ENCODE measurements at regions not wholly inside any gene's neighbourhood (a gene's known extent, or its start where the extent isn't known, plus 50 kb on each side); places are given as distances from the start of the nearest gene placed in this dataset.

DNA sequence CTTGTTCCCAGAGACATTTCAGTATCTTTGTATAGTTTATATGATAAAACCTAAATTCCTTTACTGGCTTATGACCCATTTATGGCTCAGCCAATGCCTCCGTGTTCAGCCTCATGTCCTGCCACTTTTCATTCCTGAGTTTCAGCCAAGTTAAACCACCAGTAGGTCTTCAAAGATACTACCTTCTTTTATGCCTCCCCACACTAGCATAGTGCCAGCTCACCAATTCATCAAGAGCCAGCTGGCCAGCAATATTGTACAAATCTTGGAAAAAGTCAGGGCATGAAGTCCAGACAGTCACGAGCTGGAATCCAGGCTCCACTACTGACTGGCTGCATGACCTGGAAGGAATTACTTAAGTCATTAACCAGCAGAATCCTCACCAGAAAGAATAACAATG is 446.0 kb downstream of the GPATCH2 start:
- H3K79me2 ChIP-seq (ENCODE audit: control insufficient read depth, insufficient read depth, low read length, unreplicated experiment): no peaks in the 10 kb centered on the region
- H3K27ac ChIP-seq (ENCODE audit: low read depth, low read length): no peak overlapping the region
- no peak overlapping the region for H3K4me3 ChIP-seq (ENCODE audit: low read depth, low read length)
- H2AFZ ChIP-seq (ENCODE audit: low read length, unreplicated experiment): no peak overlapping the region
- peaks cover 3% of the 10 kb centered on the region for H3K4me1 ChIP-seq (ENCODE audit: control insufficient read depth, insufficient read depth, low read length, unreplicated experiment)
- no peaks in the 10 kb centered on the region for H3K36me3 ChIP-seq (ENCODE audit: insufficient read depth, low read length)
- H3K27me3 ChIP-seq (ENCODE audit: insufficient read depth, low read length): no peaks in the 10 kb centered on the region

DNA sequence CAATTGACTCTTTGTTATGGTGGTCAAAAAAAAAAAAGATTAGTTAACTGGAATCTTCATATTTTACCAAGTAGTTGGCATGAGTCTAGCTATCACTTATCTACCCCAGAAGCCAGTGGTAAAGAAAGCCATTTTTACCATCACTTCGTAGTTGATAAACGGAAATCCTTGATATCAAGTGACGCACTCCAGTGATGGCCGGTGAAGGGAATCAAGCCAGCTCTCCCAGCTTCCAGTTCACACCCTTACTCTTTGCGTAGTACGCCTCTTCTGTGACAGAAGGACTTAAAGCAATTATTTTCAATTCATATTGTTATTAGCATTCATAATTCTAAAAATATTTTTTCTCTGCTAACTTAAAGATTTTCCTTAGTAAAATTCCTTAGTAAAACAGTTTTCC is 447.9 kb downstream of the GPATCH2 start:
- Histone ChIP-seq H3K27me3 (ENCODE audit: insufficient read depth, low read length) (no peaks in the 10 kb centered on the region), H2AFZ (ENCODE audit: low read length, unreplicated experiment) (no peak overlapping the region), H3K4me3 (ENCODE audit: low read depth, low read length) (no peak overlapping the region), H3K4me1 (ENCODE audit: control insufficient read depth, insufficient read depth, low read length, unreplicated experiment) (no peaks in the 10 kb centered on the region), H3K36me3 (ENCODE audit: insufficient read depth, low read length) (no peaks in the 10 kb centered on the region), H3K79me2 (ENCODE audit: control insufficient read depth, insufficient read depth, low read length, unreplicated experiment) (no peaks in the 10 kb centered on the region), H3K27ac (ENCODE audit: low read depth, low read length) (no peak overlapping the region)

DNA sequence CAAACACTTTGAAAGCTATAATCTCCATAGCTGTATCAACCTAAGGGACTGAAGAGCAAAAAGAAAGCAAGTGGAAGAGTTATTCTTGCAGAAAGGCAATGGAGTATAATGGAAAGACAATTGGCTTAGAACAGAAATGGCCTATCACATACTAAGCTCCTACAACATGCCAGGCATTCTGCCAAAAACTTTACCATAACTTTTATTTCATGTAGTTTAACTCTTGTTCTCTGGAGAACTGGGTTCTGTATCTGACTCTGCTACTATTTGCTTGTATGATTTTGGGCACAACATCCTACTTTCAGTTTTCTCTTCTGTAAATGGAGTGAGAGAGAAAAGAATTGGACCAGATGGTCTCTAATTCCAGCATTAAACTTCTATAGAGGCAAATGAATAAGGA is 449.1 kb downstream of the GPATCH2 start:
- Histone ChIP-seq H2AFZ (ENCODE audit: low read length, unreplicated experiment) (no peak overlapping the region), H3K4me3 (ENCODE audit: low read depth, low read length) (no peak overlapping the region), H3K79me2 (ENCODE audit: control insufficient read depth, insufficient read depth, low read length, unreplicated experiment) (no peaks in the 10 kb centered on the region), H3K4me1 (ENCODE audit: control insufficient read depth, insufficient read depth, low read length, unreplicated experiment) (no peaks in the 10 kb centered on the region), H3K27ac (ENCODE audit: low read depth, low read length) (no peak overlapping the region), H3K36me3 (ENCODE audit: insufficient read depth, low read length) (no peaks in the 10 kb centered on the region), H3K27me3 (ENCODE audit: insufficient read depth, low read length) (no peaks in the 10 kb centered on the region)

DNA sequence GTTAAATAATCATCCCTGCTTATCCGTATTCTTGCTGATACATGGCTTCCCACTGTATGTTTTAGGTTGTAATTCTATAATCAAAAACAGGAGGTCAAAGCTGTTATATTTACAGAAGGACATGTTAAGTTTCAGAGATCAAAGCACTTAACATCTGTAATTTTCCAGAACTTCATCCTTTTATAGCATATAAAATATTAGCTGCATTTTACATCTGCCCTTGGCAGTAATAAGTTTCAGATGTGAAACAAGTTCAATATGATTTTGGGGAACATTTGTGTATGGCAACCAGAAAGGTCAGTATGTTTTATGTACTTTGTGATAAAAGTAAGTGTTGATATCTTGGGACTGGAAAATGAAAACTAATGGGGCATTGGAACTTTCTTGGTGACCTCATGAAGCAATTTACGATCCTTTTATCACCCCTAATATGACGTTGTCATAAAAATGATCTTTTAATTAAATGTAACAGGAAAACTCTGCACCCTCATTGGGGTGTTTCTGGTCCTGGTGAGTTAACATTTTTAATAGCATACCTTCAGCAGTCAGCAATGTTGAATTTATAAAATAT is 449.6 kb downstream of the GPATCH2 start:
- H3K4me3 ChIP-seq (ENCODE audit: low read depth, low read length): no peak overlapping the region

DNA sequence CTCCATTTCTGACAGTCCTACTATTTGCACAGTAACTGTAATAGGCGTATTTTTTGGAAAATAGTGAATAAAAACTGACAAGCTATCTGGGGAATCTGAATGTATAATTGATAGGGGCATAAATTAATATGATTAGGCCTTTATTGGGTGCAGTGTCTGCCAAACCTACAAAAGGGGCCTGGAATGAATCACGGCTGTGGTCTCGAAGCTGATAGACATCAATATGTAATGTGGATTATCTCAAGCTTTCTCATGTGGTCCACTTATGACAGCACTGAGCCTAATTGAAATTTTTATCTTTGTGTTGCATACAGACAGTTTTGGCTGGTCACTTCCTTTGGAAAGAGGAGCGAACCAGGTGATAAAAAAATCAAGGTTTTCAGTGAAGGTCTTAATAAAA is 450.4 kb downstream of the GPATCH2 start:
- Histone ChIP-seq H3K27me3 (ENCODE audit: insufficient read depth, low read length) (no peaks in the 10 kb centered on the region), H3K27ac (ENCODE audit: low read depth, low read length) (no peak overlapping the region), H3K79me2 (ENCODE audit: control insufficient read depth, insufficient read depth, low read length, unreplicated experiment) (no peaks in the 10 kb centered on the region), H3K4me1 (ENCODE audit: control insufficient read depth, insufficient read depth, low read length, unreplicated experiment) (no peaks in the 10 kb centered on the region), H2AFZ (ENCODE audit: low read length, unreplicated experiment) (no peak overlapping the region), H3K36me3 (ENCODE audit: insufficient read depth, low read length) (no peaks in the 10 kb centered on the region), H3K4me3 (ENCODE audit: low read depth, low read length) (no peak overlapping the region)

More for the DNA sequence above, 449.6 kb downstream of the GPATCH2 start:
- H3K79me2 ChIP-seq (ENCODE audit: control insufficient read depth, insufficient read depth, low read length, unreplicated experiment): no peaks in the 10 kb centered on the region
- no peak overlapping the region for H3K27ac ChIP-seq (ENCODE audit: low read depth, low read length)
- H2AFZ ChIP-seq (ENCODE audit: low read length, unreplicated experiment): no peak overlapping the region
- no peaks in the 10 kb centered on the region for H3K4me1 ChIP-seq (ENCODE audit: control insufficient read depth, insufficient read depth, low read length, unreplicated experiment)
- H3K27me3 ChIP-seq (ENCODE audit: insufficient read depth, low read length): no peaks in the 10 kb centered on the region
- no peaks in the 10 kb centered on the region for H3K36me3 ChIP-seq (ENCODE audit: insufficient read depth, low read length)

DNA sequence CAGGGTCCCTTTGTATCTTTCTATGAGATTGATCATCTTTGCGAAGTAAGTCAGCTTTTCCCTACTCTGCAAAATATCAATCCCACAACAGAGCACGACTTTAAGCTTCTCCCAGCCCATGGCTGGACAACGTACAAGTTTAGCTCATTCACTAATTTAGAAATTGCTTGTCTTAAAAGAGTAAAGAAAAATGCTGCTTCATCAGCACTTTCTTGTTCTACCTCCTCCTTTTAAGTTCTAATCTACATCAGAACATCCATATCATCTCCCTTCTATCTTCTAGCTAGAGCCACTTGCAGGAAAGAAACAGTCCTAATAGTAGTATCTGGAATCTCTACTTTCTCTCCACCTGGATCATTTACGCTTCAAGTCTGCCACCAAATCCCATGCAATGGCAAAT is 441.2 kb upstream of the ESRRG start:
- no peak overlapping the region for H2AFZ ChIP-seq (ENCODE audit: low read length, unreplicated experiment)
- no peaks in the 10 kb centered on the region for H3K36me3 ChIP-seq (ENCODE audit: insufficient read depth, low read length)
- no peak overlapping the region for H3K4me3 ChIP-seq (ENCODE audit: low read depth, low read length)
- no peaks in the 10 kb centered on the region for H3K27me3 ChIP-seq (ENCODE audit: insufficient read depth, low read length)
- no peaks in the 10 kb centered on the region for H3K79me2 ChIP-seq (ENCODE audit: control insufficient read depth, insufficient read depth, low read length, unreplicated experiment)
- H3K4me1 ChIP-seq (ENCODE audit: control insufficient read depth, insufficient read depth, low read length, unreplicated experiment): no peaks in the 10 kb centered on the region
- no peak overlapping the region for H3K27ac ChIP-seq (ENCODE audit: low read depth, low read length)

DNA sequence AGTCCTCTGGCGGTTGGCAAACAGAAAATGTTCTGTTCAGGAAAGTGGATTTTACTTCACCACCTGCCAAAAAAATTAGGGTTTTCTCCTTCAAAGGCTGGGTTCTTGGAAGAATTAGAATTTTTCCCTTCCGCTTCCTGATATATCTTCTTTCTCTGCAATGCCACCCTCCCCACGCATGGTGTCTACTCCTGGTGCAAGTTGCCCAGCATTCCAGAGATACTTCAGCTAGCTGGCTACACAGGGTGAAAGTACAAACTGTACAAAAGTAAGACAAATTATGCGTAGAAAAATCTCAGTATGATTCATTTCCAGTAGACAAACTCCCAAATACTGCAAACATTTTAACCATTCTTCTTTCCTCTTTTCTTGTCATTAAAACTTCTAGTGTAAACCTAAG is 430.1 kb upstream of the ESRRG start:
- Histone ChIP-seq H3K27ac (ENCODE audit: low read depth, low read length) (no peak overlapping the region), H3K79me2 (ENCODE audit: control insufficient read depth, insufficient read depth, low read length, unreplicated experiment) (no peaks in the 10 kb centered on the region), H3K36me3 (ENCODE audit: insufficient read depth, low read length) (no peaks in the 10 kb centered on the region), H3K27me3 (ENCODE audit: insufficient read depth, low read length) (no peaks in the 10 kb centered on the region), H3K4me1 (ENCODE audit: control insufficient read depth, insufficient read depth, low read length, unreplicated experiment) (no peaks in the 10 kb centered on the region), H3K4me3 (ENCODE audit: low read depth, low read length) (no peak overlapping the region), H2AFZ (ENCODE audit: low read length, unreplicated experiment) (no peak overlapping the region)

DNA sequence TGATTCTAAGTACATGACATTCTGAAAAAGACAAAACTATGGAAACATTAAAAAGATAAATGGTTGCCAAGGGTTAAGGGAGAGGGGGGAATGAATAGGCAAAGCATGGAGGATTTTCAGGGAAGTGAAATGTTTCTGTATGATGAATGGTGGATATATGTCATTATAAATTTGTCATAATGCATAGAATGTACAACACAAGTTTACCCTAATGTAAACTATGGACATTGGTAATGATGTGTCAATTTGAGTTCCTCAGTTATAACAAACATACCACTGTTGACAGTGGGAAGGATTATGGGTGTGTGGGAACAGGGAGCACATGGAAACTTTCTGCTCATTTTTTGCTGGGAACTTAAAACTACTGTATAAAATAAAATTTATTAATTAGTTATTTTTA is 427.1 kb upstream of the ESRRG start:
- no peak overlapping the region for H3K4me3 ChIP-seq (ENCODE audit: low read depth, low read length)
- no peaks in the 10 kb centered on the region for H3K79me2 ChIP-seq (ENCODE audit: control insufficient read depth, insufficient read depth, low read length, unreplicated experiment)
- H3K27ac ChIP-seq (ENCODE audit: low read depth, low read length): no peak overlapping the region
- H3K4me1 ChIP-seq (ENCODE audit: control insufficient read depth, insufficient read depth, low read length, unreplicated experiment): no peaks in the 10 kb centered on the region
- no peaks in the 10 kb centered on the region for H3K27me3 ChIP-seq (ENCODE audit: insufficient read depth, low read length)
- no peak overlapping the region for H2AFZ ChIP-seq (ENCODE audit: low read length, unreplicated experiment)
- no peaks in the 10 kb centered on the region for H3K36me3 ChIP-seq (ENCODE audit: insufficient read depth, low read length)

DNA sequence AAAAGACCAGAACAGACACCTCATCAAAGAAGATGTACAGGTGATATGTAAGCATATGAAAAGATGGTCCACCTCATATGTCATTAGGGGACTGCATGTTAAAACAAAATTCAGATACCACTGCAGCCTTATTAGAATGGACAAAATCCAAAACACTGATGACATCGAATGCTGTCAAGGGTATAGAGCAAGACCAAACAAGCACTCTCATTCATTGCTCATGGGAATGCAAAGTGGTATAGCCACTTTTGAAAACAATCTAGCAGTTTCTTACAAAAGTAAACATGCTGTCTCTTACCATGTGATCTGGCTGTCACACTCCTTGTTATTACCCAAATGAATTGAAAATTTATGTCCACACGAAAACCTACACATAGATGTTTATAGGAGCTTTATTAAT is 426.6 kb upstream of the ESRRG start:
- Histone ChIP-seq H3K4me3 (ENCODE audit: low read depth, low read length) (no peak overlapping the region), H3K4me1 (ENCODE audit: control insufficient read depth, insufficient read depth, low read length, unreplicated experiment) (no peaks in the 10 kb centered on the region)

DNA sequence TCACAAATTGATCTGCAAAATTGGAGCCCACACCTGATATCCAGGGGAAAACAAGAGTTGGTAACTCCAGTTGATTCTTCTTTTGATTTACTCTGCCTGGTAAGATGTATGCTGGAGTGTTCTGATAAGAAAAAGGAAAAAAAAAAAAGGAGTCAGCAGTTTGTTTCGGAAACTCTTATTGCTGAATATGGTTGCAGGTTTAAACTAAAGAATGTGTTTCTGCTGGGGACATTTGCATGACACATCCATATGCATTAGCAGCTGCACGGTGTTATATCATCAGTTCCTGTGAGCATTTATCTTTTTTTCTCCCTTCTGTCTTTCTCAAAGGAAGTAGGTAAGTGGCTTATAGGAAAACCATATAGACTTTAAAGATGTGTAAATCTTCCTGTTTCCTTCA is 418.5 kb upstream of the ESRRG start:
- no peaks in the 10 kb centered on the region for H3K36me3 ChIP-seq (ENCODE audit: insufficient read depth, low read length)
- no peak overlapping the region for H3K27ac ChIP-seq (ENCODE audit: low read depth, low read length)
- H3K27me3 ChIP-seq (ENCODE audit: insufficient read depth, low read length): peaks cover 46% of the 10 kb centered on the region
- no peaks in the 10 kb centered on the region for H3K79me2 ChIP-seq (ENCODE audit: control insufficient read depth, insufficient read depth, low read length, unreplicated experiment)
- H3K4me1 ChIP-seq (ENCODE audit: control insufficient read depth, insufficient read depth, low read length, unreplicated experiment): no peaks in the 10 kb centered on the region
- no peak overlapping the region for H2AFZ ChIP-seq (ENCODE audit: low read length, unreplicated experiment)
- H3K4me3 ChIP-seq (ENCODE audit: low read depth, low read length): no peak overlapping the region

More for the DNA sequence above, 426.6 kb upstream of the ESRRG start:
- H2AFZ ChIP-seq (ENCODE audit: low read length, unreplicated experiment): no peak overlapping the region
- no peaks in the 10 kb centered on the region for H3K79me2 ChIP-seq (ENCODE audit: control insufficient read depth, insufficient read depth, low read length, unreplicated experiment)
- H3K27me3 ChIP-seq (ENCODE audit: insufficient read depth, low read length): no peaks in the 10 kb centered on the region
- no peak overlapping the region for H3K27ac ChIP-seq (ENCODE audit: low read depth, low read length)
- H3K36me3 ChIP-seq (ENCODE audit: insufficient read depth, low read length): no peaks in the 10 kb centered on the region

DNA sequence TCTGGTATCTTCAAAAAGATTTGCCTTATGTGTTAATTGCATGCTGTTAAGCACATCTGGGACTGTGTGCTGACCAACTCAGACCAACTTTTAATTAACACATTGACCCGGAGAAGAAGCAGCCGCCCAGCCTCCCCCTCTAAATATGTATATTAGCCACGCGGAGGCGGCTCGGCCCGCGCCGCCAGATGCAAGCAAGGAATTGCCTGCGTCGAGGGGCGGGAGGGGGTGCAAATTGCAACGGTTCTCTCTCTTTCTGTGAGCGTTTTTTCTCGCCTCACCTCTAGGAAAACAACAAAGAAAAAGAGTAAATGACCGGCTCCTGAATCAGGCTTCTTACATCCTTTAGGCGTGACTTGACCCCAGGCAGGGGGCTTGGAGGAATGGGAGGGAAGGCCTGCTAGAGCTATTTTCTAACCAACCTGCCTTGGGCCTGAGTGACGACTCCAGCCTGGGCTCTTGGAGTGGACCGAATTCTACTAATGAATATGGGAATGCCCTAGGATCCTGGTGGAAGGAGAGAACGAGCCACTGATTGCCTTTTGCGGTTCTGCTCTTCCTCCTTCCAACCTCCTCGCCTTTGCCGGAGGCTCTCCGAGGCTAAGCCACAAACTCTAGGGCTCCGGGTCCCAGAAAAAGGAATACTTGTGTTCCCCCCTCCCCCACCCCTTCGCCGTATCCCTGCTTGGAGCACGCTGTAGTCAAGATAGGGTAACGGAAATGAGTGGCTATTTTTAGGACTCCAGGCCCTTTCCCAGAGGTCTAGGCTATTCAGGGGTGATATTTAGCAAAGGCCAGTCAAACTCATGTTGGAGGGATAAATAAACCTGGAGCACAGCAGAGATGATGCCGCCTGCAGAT is 417.0 kb upstream of the ESRRG start:
- no peak overlapping the region for H3K27ac ChIP-seq (ENCODE audit: low read depth, low read length)
- H3K4me1 ChIP-seq (ENCODE audit: control insufficient read depth, insufficient read depth, low read length, unreplicated experiment): peaks cover 5% of the 10 kb centered on the region
- H3K27me3 ChIP-seq (ENCODE audit: insufficient read depth, low read length): peaks cover 61% of the 10 kb centered on the region
- no peak overlapping the region for H2AFZ ChIP-seq (ENCODE audit: low read length, unreplicated experiment)
- no peak overlapping the region for H3K4me3 ChIP-seq (ENCODE audit: low read depth, low read length)
- no peaks in the 10 kb centered on the region for H3K79me2 ChIP-seq (ENCODE audit: control insufficient read depth, insufficient read depth, low read length, unreplicated experiment)
- H3K36me3 ChIP-seq (ENCODE audit: insufficient read depth, low read length): no peaks in the 10 kb centered on the region
